ENCODE measurements at regions not wholly inside any gene's neighbourhood (a gene's known extent, or its start where the extent isn't known, plus 50 kb on each side); places are given as distances from the start of the nearest gene placed in this dataset.
"Not testable (repeated sequence)": the region's sequence is repeated elsewhere in the genome, so short reads cannot be mapped to it uniquely, and the experiment has no call there.

GRCh38 chr6:104462811-104463599 lies 396.7 kb downstream of the HACE1 start:
- H3K9me3 Mint-ChIP-seq (ENCODE audit: unreplicated experiment), result no peaks in the 10 kb centered on the region
- no peak overlapping the region for H3K27ac Mint-ChIP-seq (ENCODE audit: unreplicated experiment)

GRCh38 chr6:104460738-104461483 lies 398.8 kb downstream of the HACE1 start:
- Mint-ChIP-seq H3K4me3 (ENCODE audit: unreplicated experiment) (no peak overlapping the region), H3K27ac (ENCODE audit: unreplicated experiment) (no peak overlapping the region), H3K36me3 (ENCODE audit: unreplicated experiment) (no peaks in the 10 kb centered on the region), H3K9me3 (ENCODE audit: unreplicated experiment) (no peaks in the 10 kb centered on the region), H3K4me1 (ENCODE audit: low read depth, unreplicated experiment) (no peaks in the 10 kb centered on the region), H3K27me3 (ENCODE audit: unreplicated experiment) (no peaks in the 10 kb centered on the region)
- no peak for TF ChIP-seq CTCF (IDR thresholded peaks at IDR 0.05; ENCODE audit: partially characterized antibody, unreplicated experiment)
- no peak for DNase-seq

More at GRCh38 chr6:104462811-104463599, 396.7 kb downstream of the HACE1 start:
- no peaks in the 10 kb centered on the region for H3K36me3 Mint-ChIP-seq (ENCODE audit: unreplicated experiment)
- no peaks in the 10 kb centered on the region for H3K4me1 Mint-ChIP-seq (ENCODE audit: low read depth, unreplicated experiment)
- H3K27me3 Mint-ChIP-seq (ENCODE audit: unreplicated experiment), result no peaks in the 10 kb centered on the region
- no peak for DNase-seq
- no peak overlapping the region for H3K4me3 Mint-ChIP-seq (ENCODE audit: unreplicated experiment)
- no peak for TF ChIP-seq CTCF (IDR thresholded peaks at IDR 0.05; ENCODE audit: partially characterized antibody, unreplicated experiment)

GRCh38 chr6:104459543-104459942 lies 400.2 kb downstream of the HACE1 start:
- no peak for DNase-seq
- no peak overlapping the region for H3K27ac Mint-ChIP-seq (ENCODE audit: unreplicated experiment)
- H3K4me1 Mint-ChIP-seq (ENCODE audit: low read depth, unreplicated experiment), result no peaks in the 10 kb centered on the region
- H3K36me3 Mint-ChIP-seq (ENCODE audit: unreplicated experiment), result no peaks in the 10 kb centered on the region
- H3K9me3 Mint-ChIP-seq (ENCODE audit: unreplicated experiment), result no peaks in the 10 kb centered on the region
- no peak for TF ChIP-seq CTCF (IDR thresholded peaks at IDR 0.05; ENCODE audit: partially characterized antibody, unreplicated experiment)
- no peak overlapping the region for H3K4me3 Mint-ChIP-seq (ENCODE audit: unreplicated experiment)
- no peaks in the 10 kb centered on the region for H3K27me3 Mint-ChIP-seq (ENCODE audit: unreplicated experiment)

GRCh38 chr6:104449918-104450317 lies 409.8 kb downstream of the HACE1 start:
- TF ChIP-seq CTCF (IDR thresholded peaks at IDR 0.05; ENCODE audit: partially characterized antibody, unreplicated experiment), result no peak
- Mint-ChIP-seq H3K27ac (ENCODE audit: unreplicated experiment) (no peak overlapping the region), H3K36me3 (ENCODE audit: unreplicated experiment) (peaks cover 4% of the 10 kb centered on the region), H3K4me3 (ENCODE audit: unreplicated experiment) (no peak overlapping the region), H3K4me1 (ENCODE audit: low read depth, unreplicated experiment) (no peaks in the 10 kb centered on the region), H3K27me3 (ENCODE audit: unreplicated experiment) (no peaks in the 10 kb centered on the region), H3K9me3 (ENCODE audit: unreplicated experiment) (peaks cover 1% of the 10 kb centered on the region)
- no peak for DNase-seq

GRCh38 chr6:104446101-104447080 lies 413.3 kb downstream of the HACE1 start:
- not testable (repeated sequence) for H3K4me1 Mint-ChIP-seq (ENCODE audit: low read depth, unreplicated experiment); H3K4me3 Mint-ChIP-seq (ENCODE audit: unreplicated experiment); H3K27me3 Mint-ChIP-seq (ENCODE audit: unreplicated experiment); H3K27ac Mint-ChIP-seq (ENCODE audit: unreplicated experiment); H3K9me3 Mint-ChIP-seq (ENCODE audit: unreplicated experiment); DNase-seq; H3K36me3 Mint-ChIP-seq (ENCODE audit: unreplicated experiment)

All from glutamatergic neuron (in vitro differentiated cells).